ENCODE measurements at regions not wholly inside any gene's neighbourhood (a gene's known extent, or its start where the extent isn't known, plus 50 kb on each side); places are given as distances from the start of the nearest gene placed in this dataset.

GRCh38 chr7:124692425-124692824 lies 73.2 kb downstream of the GPR37 start:
- intact Hi-C loops (cut with micrococcal nuclease) = no loop called here
- no peak for TF ChIP-seq CTCF (IDR thresholded peaks at IDR 0.05; ENCODE audit: unreplicated experiment)
- Mint-ChIP-seq H3K9me3 (ENCODE audit: unreplicated experiment) (no peaks in the 10 kb centered on the region), H3K27ac (ENCODE audit: low read depth, unreplicated experiment) (no peak overlapping the region), H3K36me3 (ENCODE audit: insufficient read depth, unreplicated experiment) (no peaks in the 10 kb centered on the region), H3K27me3 (ENCODE audit: insufficient read depth, unreplicated experiment) (no peaks in the 10 kb centered on the region), H3K4me1 (ENCODE audit: insufficient read depth, unreplicated experiment) (peaks cover 10% of the 10 kb centered on the region), H3K4me3 (ENCODE audit: unreplicated experiment) (no peak overlapping the region)
- DNase-seq (ENCODE audit: unreplicated experiment) = peak; percentile 13
- ChIA-PET CTCF (no interaction called here), POLR2A (no interaction called here)
- no TSS peak for BruUV-seq (replicated peaks)

- Mint-ChIP-seq H3K9me3 (ENCODE audit: unreplicated experiment) (no peaks in the 10 kb centered on the region), H3K36me3 (ENCODE audit: insufficient read depth, unreplicated experiment) (no peaks in the 10 kb centered on the region), H3K4me1 (ENCODE audit: insufficient read depth, unreplicated experiment) (peaks cover 10% of the 10 kb centered on the region), H3K27me3 (ENCODE audit: insufficient read depth, unreplicated experiment) (no peaks in the 10 kb centered on the region), H3K4me3 (ENCODE audit: unreplicated experiment) (no peak overlapping the region), H3K27ac (ENCODE audit: low read depth, unreplicated experiment) (no peak overlapping the region)
- no peak for TF ChIP-seq CTCF (IDR thresholded peaks at IDR 0.05; ENCODE audit: unreplicated experiment)
- intact Hi-C loops (cut with micrococcal nuclease) = no loop called here
- no peak for DNase-seq (ENCODE audit: unreplicated experiment)
- ChIA-PET POLR2A (no interaction called here), CTCF (no interaction called here)
- BruUV-seq (replicated peaks) = no TSS peak
Measured at GRCh38 chr7:124690840-124691239, 74.8 kb downstream of the GPR37 start.

GRCh38 chr7:124689931-124690330 lies 75.7 kb downstream of the GPR37 start:
- ChIA-PET CTCF (no interaction called here), POLR2A (interaction anchor here (0.9 kb wide), 1 partner anchor 14 kb away, joined by 3 read pairs; no protein-coding TSS in a partner anchor)
- peaks cover 10% of the 10 kb centered on the region for H3K4me1 Mint-ChIP-seq (ENCODE audit: insufficient read depth, unreplicated experiment)
- no peak for DNase-seq (ENCODE audit: unreplicated experiment)
- no peak overlapping the region for H3K4me3 Mint-ChIP-seq (ENCODE audit: unreplicated experiment)
- no peaks in the 10 kb centered on the region for H3K27me3 Mint-ChIP-seq (ENCODE audit: insufficient read depth, unreplicated experiment)
- no peaks in the 10 kb centered on the region for H3K36me3 Mint-ChIP-seq (ENCODE audit: insufficient read depth, unreplicated experiment)
- no TSS peak for BruUV-seq (replicated peaks)
- TF ChIP-seq CTCF (IDR thresholded peaks at IDR 0.05; ENCODE audit: unreplicated experiment) = no peak
- H3K9me3 Mint-ChIP-seq (ENCODE audit: unreplicated experiment) = no peaks in the 10 kb centered on the region
- intact Hi-C loops (cut with micrococcal nuclease) = no loop called here
- no peak overlapping the region for H3K27ac Mint-ChIP-seq (ENCODE audit: low read depth, unreplicated experiment)

- BruUV-seq (replicated peaks) = no TSS peak
- TF ChIP-seq CTCF (IDR thresholded peaks at IDR 0.05; ENCODE audit: unreplicated experiment) = no peak
- Mint-ChIP-seq H3K4me1 (ENCODE audit: insufficient read depth, unreplicated experiment) (peaks cover 10% of the 10 kb centered on the region), H3K4me3 (ENCODE audit: unreplicated experiment) (no peak overlapping the region), H3K27ac (ENCODE audit: low read depth, unreplicated experiment) (peak overlapping the region; percentile 36), H3K9me3 (ENCODE audit: unreplicated experiment) (no peaks in the 10 kb centered on the region), H3K27me3 (ENCODE audit: insufficient read depth, unreplicated experiment) (no peaks in the 10 kb centered on the region), H3K36me3 (ENCODE audit: insufficient read depth, unreplicated experiment) (no peaks in the 10 kb centered on the region)
- intact Hi-C loops (cut with micrococcal nuclease) = no loop called here
- ChIA-PET POLR2A (interaction anchor here (0.9 kb wide), 1 partner anchor 14 kb away, joined by 3 read pairs; no protein-coding TSS in a partner anchor), CTCF (interaction anchor here (0.6 kb wide), 1 partner anchor 890 kb away, joined by 3 read pairs; no protein-coding TSS in a partner anchor)
- no peak for DNase-seq (ENCODE audit: unreplicated experiment)
Measured at GRCh38 chr7:124689523-124689922, 76.1 kb downstream of the GPR37 start.

All from MCF 10A (cell line).